GM18951 (cell line): ENCODE measurements at regions not wholly inside any gene's neighbourhood (a gene's known extent, or its start where the extent isn't known, plus 50 kb on each side); places are given as distances from the start of the nearest gene placed in this dataset.
"Not testable (repeated sequence)": the region's sequence is repeated elsewhere in the genome, so short reads cannot be mapped to it uniquely, and the experiment has no call there.

Experiments
- POLR2A ChIP-seq: IDR thresholded peaks from 4 replicates; pipeline ENCODE4 v1.6.1; 2011; ENCODE audit warnings: mild to moderate bottlenecking; ENCODE audit not compliant: insufficient read length, insufficient read depth; ENCODE audit errors: extremely low read depth
- in situ Hi-C: fragments of 300-500 bp; cut with MboI; formaldehyde crosslinking; loops from one replicate; pipeline ENCODE4 v1.12.0; 2022; ENCODE audit warnings: low sequenced_read_pairs, mixed read lengths, inconsistent platforms; ENCODE audit not compliant: unreplicated experiment

DNA sequence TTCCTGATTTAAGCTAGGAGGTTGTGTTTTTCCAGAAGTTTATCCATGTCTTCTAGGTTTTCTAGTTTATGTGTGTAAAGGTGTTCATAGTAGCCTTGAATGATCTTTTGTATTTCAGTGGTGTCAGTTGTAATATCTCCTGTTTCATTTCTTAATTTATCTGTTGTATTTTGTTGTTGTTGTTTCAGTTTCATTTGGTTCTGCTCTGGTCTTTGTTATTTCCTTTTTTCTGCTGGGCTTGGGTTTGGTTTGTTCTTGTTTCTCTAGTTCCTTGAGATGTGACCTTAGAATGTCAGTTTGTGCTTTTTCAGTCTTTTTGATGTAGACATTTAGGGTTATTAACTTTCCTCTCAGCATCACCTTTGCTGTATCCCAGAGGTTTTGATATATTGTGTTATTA lies 62.8 kb downstream of the SCP2D1 start:
- in situ Hi-C loops, result not testable (repeated sequence)

DNA sequence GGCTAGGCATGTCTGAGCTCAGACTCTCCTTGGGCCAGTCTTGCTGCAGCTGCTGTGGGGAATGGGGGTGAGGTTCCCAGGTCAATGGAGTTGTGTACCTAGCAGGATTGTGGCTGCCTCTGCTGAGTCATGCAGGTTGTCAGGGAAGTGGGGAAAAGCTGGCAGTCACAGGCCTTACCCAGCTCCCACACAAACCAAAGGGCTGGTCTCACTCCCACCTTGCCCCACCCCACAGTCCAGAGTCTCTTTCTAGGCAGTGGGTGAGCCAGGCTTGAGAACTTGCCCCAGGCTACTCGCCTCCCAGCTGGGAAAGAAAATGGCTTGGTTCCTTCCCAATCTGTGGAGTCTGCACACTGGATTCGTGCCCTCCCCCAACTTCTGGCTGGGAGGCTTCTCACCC lies 65.7 kb downstream of the SCP2D1 start:
- no peak for TF ChIP-seq POLR2A
- in situ Hi-C loops, result no loop called here

DNA sequence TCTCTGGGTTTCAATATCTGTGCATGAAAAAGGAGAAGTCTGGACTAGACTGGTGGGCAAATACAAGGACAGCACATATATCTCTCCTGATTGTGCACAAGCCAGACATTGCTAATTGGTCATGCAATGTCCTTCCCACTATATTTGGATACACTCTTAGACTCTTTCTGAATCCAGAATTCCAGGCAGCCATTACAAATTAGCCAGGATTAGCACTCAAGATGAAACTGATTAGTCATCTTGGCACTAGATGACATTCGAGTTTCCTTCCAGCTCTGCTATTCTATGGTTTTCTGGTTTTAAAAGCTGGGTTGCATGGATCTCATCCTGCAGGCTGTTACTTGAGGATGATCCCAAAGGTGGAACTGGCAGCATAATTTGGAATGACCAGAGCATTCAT lies 73.2 kb downstream of the SCP2D1 start:
- no peak for TF ChIP-seq POLR2A
- in situ Hi-C loops, result no loop called here

GRCh38 chr20:18901980-18902737 lies 88.6 kb downstream of the SCP2D1 start:
- in situ Hi-C loops, result no loop called here
- no peak for TF ChIP-seq POLR2A

DNA sequence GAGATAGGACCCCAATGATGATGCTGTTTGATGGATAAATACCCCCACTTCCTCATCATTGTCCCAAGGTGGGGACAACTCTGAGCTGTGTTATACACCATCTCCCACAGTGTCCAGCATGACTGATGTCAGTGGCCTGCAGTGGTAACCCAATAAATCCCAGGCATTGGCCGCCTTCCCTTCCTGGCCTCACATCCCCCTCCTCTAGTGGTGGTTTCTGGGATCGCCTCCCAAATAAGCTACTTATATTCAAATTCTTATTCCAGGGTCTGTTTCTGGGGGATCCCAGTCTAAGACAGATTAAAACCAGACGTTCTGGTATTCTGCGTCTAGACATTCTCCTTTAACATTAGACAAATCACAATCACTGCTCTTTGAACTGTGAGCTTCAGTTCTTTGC lies 90.6 kb downstream of the SCP2D1 start:
- in situ Hi-C loops, result no loop called here
- no peak for TF ChIP-seq POLR2A

- in situ Hi-C loops, result no loop called here
- TF ChIP-seq POLR2A, result no peak
Observed at GRCh38 chr20:18904624-18905023, 91.0 kb downstream of the SCP2D1 start.

DNA sequence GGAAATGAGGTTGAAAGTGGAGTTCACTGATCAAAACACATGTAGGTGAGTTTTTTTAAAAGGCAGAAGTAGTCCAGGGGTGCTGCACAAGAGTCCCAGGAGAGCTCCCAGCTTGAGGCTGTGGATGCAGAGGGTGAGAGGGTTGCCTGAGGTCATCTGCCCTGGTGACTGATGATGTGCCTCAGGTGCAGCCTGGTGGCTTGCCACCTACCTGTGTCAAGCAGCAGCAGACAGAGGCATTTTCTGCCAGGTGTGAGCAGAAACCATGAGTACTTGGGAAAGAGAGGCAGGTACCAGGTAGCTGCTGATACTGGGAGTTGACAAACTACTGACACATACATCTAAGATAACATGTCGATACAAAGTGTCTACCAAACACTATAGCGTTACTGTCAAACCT lies 92.5 kb downstream of the SCP2D1 start:
- TF ChIP-seq POLR2A, result no peak
- in situ Hi-C loops, result no loop called here

- TF ChIP-seq POLR2A, result no peak
- in situ Hi-C loops, result no loop called here
Observed at GRCh38 chr20:18907353-18907752, 93.8 kb downstream of the SCP2D1 start.

GRCh38 chr20:18908109-18908508 lies 94.5 kb downstream of the SCP2D1 start:
- in situ Hi-C loops, result no loop called here
- TF ChIP-seq POLR2A, result no peak

GRCh38 chr20:18909254-18909653 lies 95.7 kb downstream of the SCP2D1 start:
- no peak for TF ChIP-seq POLR2A
- in situ Hi-C loops, result no loop called here

DNA sequence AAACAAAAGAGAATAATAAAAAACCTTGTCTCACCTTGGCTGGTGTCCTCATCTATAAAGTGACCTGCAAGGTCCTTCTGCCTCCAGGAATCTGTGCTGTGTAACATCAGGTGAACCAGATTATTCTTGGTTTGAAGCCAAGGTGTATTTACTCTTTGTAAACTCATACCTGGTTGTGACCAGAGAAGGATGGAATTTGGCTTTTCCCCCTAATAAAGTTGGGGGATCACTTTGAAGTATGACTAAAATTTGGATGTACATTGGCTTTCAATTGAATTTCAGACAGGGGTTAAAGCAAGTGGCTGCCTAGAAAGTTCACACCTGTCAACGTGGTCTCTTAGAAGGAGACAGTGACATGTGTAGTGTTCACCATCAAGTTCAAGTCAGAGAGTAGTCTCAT lies 100.1 kb downstream of the SCP2D1 start:
- in situ Hi-C loops, result no loop called here
- no peak for TF ChIP-seq POLR2A

DNA sequence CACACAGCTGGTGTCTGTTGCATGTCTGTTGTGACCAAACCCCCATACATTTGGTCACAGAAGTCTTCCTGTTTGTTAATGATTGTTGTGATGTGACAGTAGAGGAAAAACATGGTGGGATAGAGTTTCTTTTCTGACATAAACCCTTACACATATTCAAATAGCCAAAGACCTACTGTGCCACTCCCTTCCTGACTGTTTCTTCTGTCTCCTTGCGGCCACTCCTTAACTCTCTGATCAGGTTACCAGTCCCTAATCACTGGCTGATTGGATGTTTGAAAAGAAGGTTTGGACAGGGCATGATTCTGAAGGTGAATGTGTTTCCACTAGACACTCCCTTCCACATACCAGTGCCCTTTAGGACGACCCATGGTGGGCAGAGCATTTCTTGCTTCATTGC lies 101.2 kb downstream of the SCP2D1 start:
- TF ChIP-seq POLR2A, result no peak
- in situ Hi-C loops, result no loop called here

- in situ Hi-C loops, result no loop called here
- no peak for TF ChIP-seq POLR2A
Observed at GRCh38 chr20:18916886-18917750, 103.5 kb downstream of the SCP2D1 start.

- in situ Hi-C loops, result no loop called here
Observed at GRCh38 chr20:18919996-18920395, 106.4 kb downstream of the SCP2D1 start.

More at GRCh38 chr20:18919996-18920395, 106.4 kb downstream of the SCP2D1 start:
- TF ChIP-seq POLR2A, result no peak
